ENCODE measurements at regions not wholly inside any gene's neighbourhood (a gene's known extent, or its start where the extent isn't known, plus 50 kb on each side); places are given as distances from the start of the nearest gene placed in this dataset.

DNA sequence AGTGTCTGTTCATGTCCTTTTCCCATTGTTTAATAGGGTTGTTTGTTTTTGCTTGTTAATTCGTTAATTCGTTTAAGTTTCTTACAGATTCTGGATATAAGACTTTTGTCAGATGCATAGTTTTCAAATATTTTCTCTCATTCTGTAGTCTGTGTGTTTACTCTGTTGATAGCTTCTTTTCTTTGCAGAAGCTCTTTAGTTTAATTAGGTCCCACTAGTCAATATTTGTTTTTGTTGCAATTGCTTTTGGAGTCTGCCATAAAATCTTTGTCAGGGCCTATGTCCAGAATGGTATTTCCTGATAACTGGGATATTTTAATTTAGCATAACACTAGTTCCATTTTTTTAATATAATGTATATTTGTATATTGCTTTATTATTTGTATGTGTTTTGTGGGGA lies 1380.1 kb downstream of the SUCLG1 start:
- DNase-seq: no peak
- Histone ChIP-seq H3K27ac (ENCODE audit: low read length) (no peak overlapping the region), H3F3A (ENCODE audit: insufficient read depth, low read length) (no peaks in the 10 kb centered on the region), H3K79me2 (ENCODE audit: low read length) (no peaks in the 10 kb centered on the region), H3K4me1 (ENCODE audit: low read length) (no peaks in the 10 kb centered on the region), H3K4me3 (ENCODE audit: low read length) (no peak overlapping the region), H3K9me3 (replicated peaks; ENCODE audit: insufficient read depth, low read length) (no peaks in the 10 kb centered on the region), H4K20me1 (ENCODE audit: insufficient read depth, low read length) (no peaks in the 10 kb centered on the region), H3K36me3 (replicated peaks; ENCODE audit: insufficient read depth, low read length) (no peaks in the 10 kb centered on the region), H3K27me3 (replicated peaks; ENCODE audit: insufficient read depth, low read length) (no peaks in the 10 kb centered on the region), H3K4me2 (ENCODE audit: low read depth, low read length) (no peak overlapping the region), H3K9ac (ENCODE audit: low read length) (no peak overlapping the region), H2AFZ (ENCODE audit: low read length) (no peak overlapping the region), H3K9me2 (replicated peaks; ENCODE audit: insufficient read depth, low read length) (no peaks in the 10 kb centered on the region)
- no peak for TF ChIP-seq EZH2phosphoT487 (IDR thresholded peaks at IDR 0.05; ENCODE audit: low read length)
- TF ChIP-seq EZH2 (optimal IDR thresholded peaks at IDR 0.05; ENCODE audit: low read depth, low read length): no peak
- TF ChIP-seq, protein P1, sequence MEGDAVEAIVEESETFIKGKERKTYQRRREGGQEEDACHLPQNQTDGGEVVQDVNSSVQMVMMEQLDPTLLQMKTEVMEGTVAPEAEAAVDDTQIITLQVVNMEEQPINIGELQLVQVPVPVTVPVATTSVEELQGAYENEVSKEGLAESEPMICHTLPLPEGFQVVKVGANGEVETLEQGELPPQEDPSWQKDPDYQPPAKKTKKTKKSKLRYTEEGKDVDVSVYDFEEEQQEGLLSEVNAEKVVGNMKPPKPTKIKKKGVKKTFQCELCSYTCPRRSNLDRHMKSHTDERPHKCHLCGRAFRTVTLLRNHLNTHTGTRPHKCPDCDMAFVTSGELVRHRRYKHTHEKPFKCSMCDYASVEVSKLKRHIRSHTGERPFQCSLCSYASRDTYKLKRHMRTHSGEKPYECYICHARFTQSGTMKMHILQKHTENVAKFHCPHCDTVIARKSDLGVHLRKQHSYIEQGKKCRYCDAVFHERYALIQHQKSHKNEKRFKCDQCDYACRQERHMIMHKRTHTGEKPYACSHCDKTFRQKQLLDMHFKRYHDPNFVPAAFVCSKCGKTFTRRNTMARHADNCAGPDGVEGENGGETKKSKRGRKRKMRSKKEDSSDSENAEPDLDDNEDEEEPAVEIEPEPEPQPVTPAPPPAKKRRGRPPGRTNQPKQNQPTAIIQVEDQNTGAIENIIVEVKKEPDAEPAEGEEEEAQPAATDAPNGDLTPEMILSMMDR (IDR thresholded peaks at IDR 0.05; ENCODE audit: low read length): no peak

DNA sequence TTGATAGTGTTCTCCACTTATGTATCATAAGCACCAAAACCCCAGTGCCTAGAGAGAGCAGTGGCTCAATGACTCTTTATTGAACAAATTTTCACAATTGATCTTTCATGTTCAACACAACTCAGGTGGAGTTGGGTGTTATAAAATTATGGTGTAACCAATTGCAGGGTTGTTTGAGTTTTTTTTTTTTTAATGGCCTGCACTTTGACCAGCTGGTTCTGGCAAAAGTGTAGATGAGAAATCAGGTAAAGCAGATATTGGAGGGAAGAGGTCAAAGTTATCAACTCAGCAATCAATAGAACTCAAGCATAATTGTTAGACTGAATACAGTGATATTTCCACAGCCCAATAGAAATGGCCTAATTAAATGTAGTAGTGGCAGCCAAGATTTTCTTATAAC lies 1386.3 kb downstream of the SUCLG1 start:
- no peaks in the 10 kb centered on the region for H3K9me2 ChIP-seq (replicated peaks; ENCODE audit: insufficient read depth, low read length)
- H3K4me1 ChIP-seq (ENCODE audit: low read length): no peaks in the 10 kb centered on the region
- H3K9ac ChIP-seq (ENCODE audit: low read length): no peak overlapping the region
- H3F3A ChIP-seq (ENCODE audit: insufficient read depth, low read length): no peaks in the 10 kb centered on the region
- no peaks in the 10 kb centered on the region for H3K27me3 ChIP-seq (replicated peaks; ENCODE audit: insufficient read depth, low read length)
- H2AFZ ChIP-seq (ENCODE audit: low read length): no peak overlapping the region
- no peak overlapping the region for H3K4me2 ChIP-seq (ENCODE audit: low read depth, low read length)
- H4K20me1 ChIP-seq (ENCODE audit: insufficient read depth, low read length): no peaks in the 10 kb centered on the region
- H3K79me2 ChIP-seq (ENCODE audit: low read length): no peaks in the 10 kb centered on the region
- TF ChIP-seq EZH2 (optimal IDR thresholded peaks at IDR 0.05; ENCODE audit: low read depth, low read length): no peak
- TF ChIP-seq, protein P1 (IDR thresholded peaks at IDR 0.05; ENCODE audit: low read length): no peak
- no peak for TF ChIP-seq EZH2phosphoT487 (IDR thresholded peaks at IDR 0.05; ENCODE audit: low read length)
- no peaks in the 10 kb centered on the region for H3K9me3 ChIP-seq (replicated peaks; ENCODE audit: insufficient read depth, low read length)
- no peak for DNase-seq
- H3K27ac ChIP-seq (ENCODE audit: low read length): no peak overlapping the region
- no peaks in the 10 kb centered on the region for H3K36me3 ChIP-seq (replicated peaks; ENCODE audit: insufficient read depth, low read length)
- no peak overlapping the region for H3K4me3 ChIP-seq (ENCODE audit: low read length)

DNA sequence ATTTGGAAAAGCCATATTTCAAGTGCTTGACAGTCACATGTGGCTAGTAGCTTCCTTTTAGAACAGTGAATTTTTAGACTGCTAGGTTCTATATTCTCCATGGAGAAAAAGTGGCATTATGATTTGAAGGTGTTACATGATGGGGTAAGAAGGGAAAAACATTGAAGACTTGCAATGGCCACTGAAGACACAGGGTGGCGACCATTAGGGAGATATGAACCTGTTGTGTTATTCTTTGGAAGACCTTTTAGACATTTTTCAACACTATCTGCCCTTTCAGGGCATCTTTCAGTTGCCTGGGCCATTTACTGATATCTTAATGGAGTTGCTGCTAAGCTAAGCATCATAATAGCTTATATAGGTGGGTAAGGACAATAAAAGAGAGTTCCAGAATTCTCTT lies 1387.2 kb downstream of the SUCLG1 start:
- Histone ChIP-seq H3K36me3 (replicated peaks; ENCODE audit: insufficient read depth, low read length) (no peaks in the 10 kb centered on the region), H3K4me2 (ENCODE audit: low read depth, low read length) (no peak overlapping the region), H3K9me3 (replicated peaks; ENCODE audit: insufficient read depth, low read length) (no peaks in the 10 kb centered on the region), H3K79me2 (ENCODE audit: low read length) (no peaks in the 10 kb centered on the region), H4K20me1 (ENCODE audit: insufficient read depth, low read length) (no peaks in the 10 kb centered on the region), H3K9ac (ENCODE audit: low read length) (no peak overlapping the region), H3K27me3 (replicated peaks; ENCODE audit: insufficient read depth, low read length) (no peaks in the 10 kb centered on the region), H3K4me3 (ENCODE audit: low read length) (no peak overlapping the region), H3K4me1 (ENCODE audit: low read length) (no peaks in the 10 kb centered on the region), H2AFZ (ENCODE audit: low read length) (no peak overlapping the region), H3F3A (ENCODE audit: insufficient read depth, low read length) (no peaks in the 10 kb centered on the region), H3K9me2 (replicated peaks; ENCODE audit: insufficient read depth, low read length) (no peaks in the 10 kb centered on the region), H3K27ac (ENCODE audit: low read length) (no peak overlapping the region)
- no peak for DNase-seq
- TF ChIP-seq EZH2phosphoT487 (IDR thresholded peaks at IDR 0.05; ENCODE audit: low read length): no peak
- TF ChIP-seq, protein P1 (IDR thresholded peaks at IDR 0.05; ENCODE audit: low read length): no peak
- no peak for TF ChIP-seq EZH2 (optimal IDR thresholded peaks at IDR 0.05; ENCODE audit: low read depth, low read length)
